HG03103 (cell line): ENCODE measurements at regions not wholly inside any gene's neighbourhood (a gene's known extent, or its start where the extent isn't known, plus 50 kb on each side); places are given as distances from the start of the nearest gene placed in this dataset.

Source experiments
- ATAC-seq: cut with Tn5 transposase; IDR thresholded peaks from one replicate; pipeline ENCODE4 v1.9.1; 2021; ENCODE audit warnings: low read depth; ENCODE audit not compliant: unreplicated experiment

- ATAC-seq: no peak
Observed at GRCh38 chr12:88630561-88630960, 50.3 kb upstream of the KITLG start.
